GM12875 (cell line): ENCODE measurements at regions not wholly inside any gene's neighbourhood (a gene's known extent, or its start where the extent isn't known, plus 50 kb on each side); places are given as distances from the start of the nearest gene placed in this dataset.

Source experiments
- H3K4me3 ChIP-seq: one replicate; pipeline ENCODE4 v1.5.1; 2011; ENCODE audit warnings: low read depth, low read length, control low read depth
- TF ChIP-seq, protein P1 (sequence below): IDR thresholded peaks from 2 replicates; pipeline ENCODE4 v1.5.1; 2011; ENCODE audit warnings: low read depth, mild to moderate bottlenecking, control low read depth, inconsistent platforms, low read length, moderate library complexity, borderline replicate concordance; ENCODE audit not compliant: insufficient read depth

DNA sequence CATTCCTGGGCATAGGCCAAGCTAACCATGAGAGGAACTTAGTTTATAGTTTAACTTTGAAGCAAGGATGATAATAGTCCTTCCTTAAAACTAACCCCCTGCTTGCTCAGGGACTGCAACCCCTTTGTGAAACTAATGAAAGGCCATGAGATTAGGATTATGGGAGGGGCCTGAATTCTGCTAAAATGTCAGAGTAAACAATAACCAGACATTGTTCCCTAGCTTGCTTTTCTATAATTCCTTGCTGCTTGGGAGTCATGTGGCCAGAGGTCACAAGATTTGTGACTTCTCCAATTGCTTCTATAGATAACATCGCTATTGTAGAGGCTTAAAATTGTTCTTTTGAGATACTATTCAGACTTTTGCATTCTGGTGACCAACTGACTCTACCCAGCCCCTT is 634.0 kb downstream of the TBC1D4 start:
- no peak overlapping the region for H3K4me3 ChIP-seq
- TF ChIP-seq, protein P1, sequence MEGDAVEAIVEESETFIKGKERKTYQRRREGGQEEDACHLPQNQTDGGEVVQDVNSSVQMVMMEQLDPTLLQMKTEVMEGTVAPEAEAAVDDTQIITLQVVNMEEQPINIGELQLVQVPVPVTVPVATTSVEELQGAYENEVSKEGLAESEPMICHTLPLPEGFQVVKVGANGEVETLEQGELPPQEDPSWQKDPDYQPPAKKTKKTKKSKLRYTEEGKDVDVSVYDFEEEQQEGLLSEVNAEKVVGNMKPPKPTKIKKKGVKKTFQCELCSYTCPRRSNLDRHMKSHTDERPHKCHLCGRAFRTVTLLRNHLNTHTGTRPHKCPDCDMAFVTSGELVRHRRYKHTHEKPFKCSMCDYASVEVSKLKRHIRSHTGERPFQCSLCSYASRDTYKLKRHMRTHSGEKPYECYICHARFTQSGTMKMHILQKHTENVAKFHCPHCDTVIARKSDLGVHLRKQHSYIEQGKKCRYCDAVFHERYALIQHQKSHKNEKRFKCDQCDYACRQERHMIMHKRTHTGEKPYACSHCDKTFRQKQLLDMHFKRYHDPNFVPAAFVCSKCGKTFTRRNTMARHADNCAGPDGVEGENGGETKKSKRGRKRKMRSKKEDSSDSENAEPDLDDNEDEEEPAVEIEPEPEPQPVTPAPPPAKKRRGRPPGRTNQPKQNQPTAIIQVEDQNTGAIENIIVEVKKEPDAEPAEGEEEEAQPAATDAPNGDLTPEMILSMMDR, result no peak

DNA sequence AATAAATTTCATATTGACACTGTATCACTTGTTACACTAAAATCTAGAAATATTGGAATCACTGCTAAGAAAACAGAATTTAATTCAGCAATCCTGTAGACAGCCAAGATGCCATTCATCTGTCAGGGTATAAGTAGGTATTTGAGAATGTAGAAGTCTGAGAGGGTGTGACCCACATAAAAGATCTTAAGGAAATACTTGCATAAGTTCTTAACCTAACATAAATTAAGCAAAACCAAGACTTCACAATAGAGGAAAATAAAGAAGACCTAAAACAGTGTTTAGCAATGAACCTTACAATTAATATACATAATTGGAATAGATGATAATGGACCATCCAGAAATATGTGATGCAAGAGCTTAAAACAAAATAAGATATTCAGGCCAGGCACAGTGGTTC is 636.2 kb downstream of the TBC1D4 start:
- TF ChIP-seq, protein P1, result no peak
- no peak overlapping the region for H3K4me3 ChIP-seq

DNA sequence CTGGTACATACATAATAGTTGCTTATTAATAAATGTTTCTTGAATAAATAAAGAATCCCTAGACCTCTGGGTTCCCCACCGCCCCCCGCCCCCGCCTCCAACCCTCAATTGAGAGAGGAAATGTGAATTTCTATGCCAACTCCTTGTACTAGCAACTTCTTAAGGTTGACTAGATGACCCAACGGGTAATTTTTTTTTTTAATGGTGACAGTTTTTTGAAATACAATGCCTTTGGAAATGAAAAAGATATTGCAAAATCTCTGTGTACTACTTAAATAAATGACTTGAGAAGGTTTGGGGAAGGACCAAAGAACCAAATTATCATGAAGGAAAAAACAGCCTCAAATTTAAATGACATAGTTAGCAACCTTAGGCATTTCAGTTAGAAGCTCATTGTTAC is 640.3 kb downstream of the TBC1D4 start:
- TF ChIP-seq, protein P1, result no peak
- no peak overlapping the region for H3K4me3 ChIP-seq

DNA sequence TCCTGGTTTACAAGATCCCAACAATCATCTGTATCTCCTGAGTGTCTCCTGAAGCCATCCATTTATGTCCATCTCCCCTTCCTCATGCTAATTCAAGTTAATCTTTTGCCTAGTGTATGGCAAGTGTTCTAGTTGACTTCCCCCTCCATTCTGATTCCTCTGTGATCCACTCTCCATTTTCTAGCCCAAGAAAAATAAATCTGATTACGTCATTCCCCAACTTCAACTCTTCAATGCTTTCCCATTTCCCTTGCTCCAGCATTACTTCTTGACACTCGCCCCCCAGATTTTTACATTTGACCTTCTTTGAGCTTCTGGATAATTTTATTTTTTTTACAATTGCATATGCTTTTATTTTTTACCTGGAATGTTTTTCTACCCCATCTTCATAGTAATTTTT is 640.8 kb downstream of the TBC1D4 start:
- no peak overlapping the region for H3K4me3 ChIP-seq
- TF ChIP-seq, protein P1, result no peak

DNA sequence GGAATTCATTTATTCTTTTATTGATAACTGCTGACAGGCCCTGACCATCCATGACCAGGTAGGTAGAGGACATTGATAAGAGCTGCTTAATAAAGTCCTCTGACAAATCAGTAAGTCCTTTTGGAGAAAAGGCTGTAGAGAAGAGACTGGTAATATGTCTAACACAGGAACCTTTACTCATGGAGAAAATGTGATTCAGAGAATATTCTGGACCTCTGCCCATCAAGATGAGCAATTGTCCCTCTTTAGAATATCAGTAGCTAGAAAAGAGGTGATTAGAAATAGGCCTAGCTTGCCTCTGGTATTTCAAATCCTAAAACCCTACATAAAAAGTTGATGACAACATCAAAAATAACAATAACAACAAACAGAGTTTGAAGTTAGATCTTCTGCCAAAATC is 642.3 kb downstream of the TBC1D4 start:
- TF ChIP-seq, protein P1, result no peak
- no peak overlapping the region for H3K4me3 ChIP-seq

DNA sequence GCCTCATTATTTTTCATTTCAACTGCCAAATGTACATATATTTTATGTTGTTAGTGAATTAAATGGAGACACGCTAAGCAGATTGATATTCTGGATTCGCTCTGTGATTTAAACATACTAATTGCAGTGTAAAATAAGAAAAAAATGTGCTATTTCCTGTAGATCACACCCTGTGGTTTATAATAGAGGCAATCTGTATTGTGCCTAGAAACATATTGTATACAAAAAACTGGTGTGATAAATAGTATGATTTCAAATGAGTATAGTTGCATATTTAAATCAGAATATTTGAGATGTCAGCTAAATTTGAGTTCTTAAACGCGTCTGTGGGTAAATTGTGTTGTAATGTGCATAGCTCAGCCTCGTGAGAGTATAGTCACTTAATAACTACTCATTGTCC is 643.9 kb downstream of the TBC1D4 start:
- no peak overlapping the region for H3K4me3 ChIP-seq
- TF ChIP-seq, protein P1, result no peak

DNA sequence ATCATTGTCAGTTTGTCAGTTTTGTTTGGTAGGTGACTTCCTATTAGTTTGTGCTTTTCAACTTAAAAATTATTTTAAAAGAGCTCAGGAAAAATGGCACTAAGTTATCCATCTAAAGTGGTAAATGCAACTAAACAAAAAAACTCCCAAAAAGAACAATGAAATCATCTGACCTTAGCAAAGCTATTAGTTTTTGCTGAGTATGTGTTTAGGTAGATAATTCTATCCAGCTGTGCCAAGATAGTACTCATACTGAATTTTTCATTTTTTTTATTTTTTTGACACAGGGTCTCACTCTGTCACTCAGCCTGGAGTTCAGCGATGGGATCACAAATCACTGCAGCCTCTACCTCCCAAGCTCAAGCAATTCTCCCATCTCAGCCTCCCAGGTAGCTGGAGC is 645.3 kb downstream of the TBC1D4 start:
- no peak overlapping the region for H3K4me3 ChIP-seq
- TF ChIP-seq, protein P1, result no peak
